ENCODE measurements at regions not wholly inside any gene's neighbourhood (a gene's known extent, or its start where the extent isn't known, plus 50 kb on each side); places are given as distances from the start of the nearest gene placed in this dataset.

GRCh38 chr2:138433995-138434951 lies 67.3 kb upstream of the SPOPL start:
- TF ChIP-seq POLR2A (IDR thresholded peaks at IDR 0.05) (no peak), CTCF (IDR thresholded peaks at IDR 0.05) (no peak), POLR2AphosphoS5 (IDR thresholded peaks at IDR 0.05) (no peak), EP300 (IDR thresholded peaks at IDR 0.05) (no peak)

Data from gastroesophageal sphincter (tissue), 3 donors.